ENCODE measurements at regions not wholly inside any gene's neighbourhood (a gene's known extent, or its start where the extent isn't known, plus 50 kb on each side); places are given as distances from the start of the nearest gene placed in this dataset.
"Not testable (repeated sequence)": the region's sequence is repeated elsewhere in the genome, so short reads cannot be mapped to it uniquely, and the experiment has no call there.

DNA sequence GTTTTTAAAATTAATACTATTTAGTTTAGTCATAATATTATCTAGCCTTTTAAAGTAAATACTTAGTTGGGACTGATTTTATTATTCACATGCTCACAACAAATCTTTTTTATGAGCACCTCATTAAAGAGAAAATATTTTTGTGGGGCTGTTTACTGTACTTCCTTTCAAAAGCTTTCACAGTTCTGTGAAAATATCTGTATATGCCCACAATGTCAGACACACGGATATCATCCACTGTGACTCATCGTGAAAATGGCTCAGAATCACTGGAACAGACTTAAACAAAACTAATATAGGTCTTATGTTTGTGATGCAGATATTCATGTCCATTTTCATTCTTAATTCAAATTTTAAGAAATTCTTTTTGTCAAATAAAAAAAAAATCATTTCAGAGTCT is 305.2 kb downstream of the RAB38 start:
- DNase-seq = no peak

GRCh38 chr11:87866951-87867350 is 308.3 kb downstream of the RAB38 start:
- DNase-seq = no peak

DNA sequence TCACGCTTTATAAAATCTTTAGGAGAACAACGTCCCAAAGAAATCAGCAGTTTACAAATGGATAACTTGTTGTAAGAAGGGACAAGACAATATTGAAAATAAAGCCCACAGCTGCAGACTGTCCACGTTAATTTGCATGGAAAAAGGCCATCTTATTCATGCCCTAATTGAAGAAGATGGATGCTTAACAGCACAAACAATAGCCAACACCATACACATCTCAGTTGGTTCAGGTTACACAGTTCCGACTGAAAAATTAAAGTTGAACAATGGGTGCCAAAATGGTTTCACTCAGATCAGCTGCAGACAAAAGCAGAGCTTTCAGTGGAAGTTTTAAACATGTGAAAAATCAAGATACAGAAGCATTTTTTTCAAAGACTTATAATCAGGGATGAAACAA is 314.2 kb downstream of the RAB38 start:
- no peak for DNase-seq

- DNase-seq = no peak
Measured at GRCh38 chr11:87859636-87860035, 315.6 kb downstream of the RAB38 start.

GRCh38 chr11:87851827-87852226 is 323.4 kb downstream of the RAB38 start:
- no peak for DNase-seq

DNA sequence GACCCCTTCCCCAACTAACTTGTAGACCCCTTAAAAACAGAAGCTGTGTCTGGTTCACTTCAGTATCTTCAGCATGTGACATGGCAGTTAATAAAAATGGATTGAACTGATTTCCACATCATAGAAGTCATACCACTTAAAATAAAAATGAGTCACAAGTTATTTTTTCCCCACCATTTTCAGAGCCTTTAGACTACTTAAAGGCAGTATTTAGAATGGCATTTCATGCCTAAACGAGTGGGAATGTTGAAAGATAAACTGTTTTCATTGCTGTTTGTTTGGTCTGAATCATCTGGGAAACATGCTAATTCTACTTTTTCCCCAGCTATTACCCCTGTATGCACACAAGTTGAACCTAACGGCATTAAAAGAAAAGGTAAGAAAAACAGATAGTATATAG is 324.0 kb downstream of the RAB38 start:
- DNase-seq = no peak

DNA sequence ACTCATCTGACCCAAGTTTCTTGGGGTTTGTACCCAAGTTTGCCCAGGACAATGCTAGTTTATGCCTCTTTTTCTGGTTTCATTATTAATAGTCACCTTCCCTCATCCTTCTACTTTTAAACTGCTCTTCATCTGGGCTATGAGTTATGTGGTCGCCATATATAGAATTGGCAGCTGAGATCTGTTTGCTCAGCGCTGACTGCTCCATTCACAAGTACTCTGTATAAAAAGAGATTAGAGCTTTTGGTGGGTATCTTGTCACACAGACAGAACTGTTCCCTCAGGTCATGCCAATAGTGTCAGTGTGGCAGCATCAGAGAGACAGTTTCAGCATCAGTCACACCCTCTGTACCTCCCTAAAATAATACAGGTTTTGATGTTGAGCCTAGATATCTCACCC is 326.0 kb downstream of the RAB38 start:
- no peak for DNase-seq

DNA sequence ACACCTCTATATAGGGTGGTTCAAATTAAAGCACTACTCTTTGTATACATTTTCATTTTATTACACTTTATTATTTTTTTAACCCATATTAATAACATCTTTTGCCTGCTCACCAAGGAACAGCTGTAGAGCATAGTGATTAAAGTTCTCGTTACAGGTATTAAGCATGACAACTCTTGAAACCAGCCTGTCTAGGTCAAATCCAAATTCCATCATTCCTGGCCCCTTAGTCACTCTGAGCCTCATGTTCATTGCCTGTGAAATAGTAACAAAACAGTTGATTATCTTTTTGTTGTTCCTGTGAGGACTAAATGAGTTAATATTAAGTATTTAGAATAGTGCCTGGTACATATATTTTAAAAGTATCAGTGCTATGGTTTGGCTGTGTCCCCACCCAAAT is 334.5 kb downstream of the RAB38 start:
- DNase-seq = no peak

GRCh38 chr11:87832211-87832610 is 343.0 kb downstream of the RAB38 start:
- no peak for DNase-seq

- DNase-seq = no peak
Measured at GRCh38 chr11:87820011-87820410, 355.2 kb downstream of the RAB38 start.

DNA sequence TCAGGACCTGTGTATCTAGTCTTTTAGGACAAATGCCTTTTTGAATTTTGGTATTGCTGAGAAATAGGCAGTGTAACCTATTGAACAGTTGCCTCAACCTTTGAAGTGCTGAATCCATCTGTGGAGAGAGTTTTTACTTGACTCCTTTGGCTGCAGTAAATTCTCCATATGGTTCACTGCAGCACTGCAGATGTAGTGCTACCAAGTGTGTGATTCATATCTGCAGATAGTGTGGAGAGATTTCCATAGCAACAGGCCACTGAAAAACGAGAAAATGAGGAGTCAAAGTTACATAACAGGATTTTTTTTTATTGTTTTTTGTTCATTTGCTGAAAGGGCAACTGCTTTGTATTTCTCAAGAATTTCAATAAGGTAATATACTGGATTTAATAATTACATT is 356.1 kb downstream of the RAB38 start:
- DNase-seq = no peak

- no peak for DNase-seq
Measured at GRCh38 chr11:87812571-87813365, 362.5 kb downstream of the RAB38 start.

DNA sequence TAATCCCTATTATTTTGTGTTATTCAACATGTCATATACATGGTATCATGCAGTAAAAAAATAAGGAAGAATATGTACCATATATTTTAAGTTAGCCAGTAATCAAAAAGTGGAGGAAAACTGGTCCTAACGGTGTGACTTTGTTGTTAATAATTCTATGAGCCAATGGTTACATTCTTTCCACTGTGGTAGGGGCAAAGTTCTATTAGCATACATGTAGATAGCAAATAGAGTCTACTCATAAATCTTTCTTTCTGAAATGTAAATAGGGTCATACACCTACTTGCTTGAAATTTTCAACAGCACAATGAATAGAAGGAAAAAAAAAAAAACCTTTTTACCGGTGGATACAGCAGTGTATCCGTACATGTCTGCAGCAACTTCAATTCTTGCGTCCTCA is 364.8 kb downstream of the RAB38 start:
- DNase-seq = no peak

DNA sequence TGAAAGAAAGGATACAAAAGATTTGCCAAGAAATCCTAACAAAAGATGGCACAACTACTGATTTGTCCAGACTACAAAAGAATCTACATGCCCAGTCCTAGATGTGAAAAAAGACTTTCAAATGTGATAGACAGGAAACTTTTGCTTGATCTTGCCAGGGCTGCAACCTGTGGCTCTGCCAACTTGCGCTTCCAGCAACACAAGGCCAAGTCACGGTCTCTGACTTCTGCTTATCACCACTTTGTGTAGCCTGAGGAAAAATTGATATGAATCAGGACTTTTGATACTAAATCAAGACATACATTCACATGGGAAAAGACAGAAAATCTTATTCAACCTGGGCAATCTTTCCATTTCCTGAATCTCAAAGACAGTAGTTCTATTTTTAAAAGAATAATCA is 366.0 kb downstream of the RAB38 start:
- no peak for DNase-seq

DNA sequence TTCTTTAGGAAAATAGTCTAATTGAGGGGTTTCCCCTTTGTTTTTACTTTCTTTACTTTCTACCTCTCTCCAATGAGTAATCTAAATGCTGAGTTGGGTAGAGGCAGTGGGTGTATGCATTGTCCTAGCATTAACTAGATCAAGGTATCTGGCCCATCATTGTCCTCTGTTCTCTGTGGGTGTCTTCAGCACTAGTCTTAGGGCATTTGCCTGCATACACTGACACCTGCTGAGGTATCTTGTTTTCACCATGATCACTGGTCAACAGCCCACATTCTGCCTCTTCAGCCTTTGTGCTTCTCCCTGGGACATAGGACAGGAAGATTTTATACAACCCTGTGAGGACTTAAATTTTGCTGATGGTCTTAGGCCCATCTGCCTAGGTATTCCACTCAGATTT is 371.1 kb downstream of the RAB38 start:
- DNase-seq = no peak

- no peak for DNase-seq
Measured at GRCh38 chr11:87803748-87804147, 371.5 kb downstream of the RAB38 start.

GRCh38 chr11:87784862-87785261 is 390.4 kb downstream of the RAB38 start:
- not testable (repeated sequence) for DNase-seq

- DNase-seq = no peak
Measured at GRCh38 chr11:87780068-87780413, 395.2 kb downstream of the RAB38 start.

DNA sequence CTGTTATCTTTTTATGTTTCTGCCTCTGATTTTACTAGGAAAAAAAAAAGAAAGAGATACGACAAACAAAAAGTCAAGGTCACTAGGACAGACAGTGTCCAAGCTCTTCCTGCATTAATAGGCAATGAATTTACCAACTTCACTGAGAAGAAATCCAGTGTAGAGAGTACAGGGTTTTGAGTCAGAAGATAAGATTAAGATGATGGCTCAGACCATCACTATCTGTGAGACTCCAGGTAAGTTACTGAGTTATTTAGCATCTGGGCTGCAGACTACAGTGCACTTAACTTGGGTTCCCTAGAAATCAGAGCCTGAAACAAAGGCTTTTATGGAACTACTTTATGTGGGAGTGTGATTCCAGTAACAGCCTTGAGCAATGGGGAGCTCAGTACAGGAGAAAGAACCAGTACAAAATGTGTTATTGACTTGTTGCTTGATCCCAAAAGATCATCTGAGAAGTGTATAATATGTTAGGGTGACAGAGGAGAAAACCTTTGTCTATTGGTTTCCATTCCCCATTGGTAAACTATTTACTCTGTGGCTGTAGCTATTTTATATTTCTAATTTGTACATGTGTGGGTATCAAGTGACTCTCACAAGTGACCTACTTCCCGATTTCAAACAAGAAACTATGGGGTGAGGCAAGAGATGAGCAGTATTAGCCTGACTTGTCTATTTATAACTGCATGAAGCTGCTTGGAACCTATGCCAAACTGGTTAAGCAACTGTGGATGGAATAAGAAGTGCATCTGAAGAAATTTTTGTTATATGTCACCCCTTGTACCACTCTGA is 395.8 kb downstream of the RAB38 start:
- DNase-seq = no peak

DNA sequence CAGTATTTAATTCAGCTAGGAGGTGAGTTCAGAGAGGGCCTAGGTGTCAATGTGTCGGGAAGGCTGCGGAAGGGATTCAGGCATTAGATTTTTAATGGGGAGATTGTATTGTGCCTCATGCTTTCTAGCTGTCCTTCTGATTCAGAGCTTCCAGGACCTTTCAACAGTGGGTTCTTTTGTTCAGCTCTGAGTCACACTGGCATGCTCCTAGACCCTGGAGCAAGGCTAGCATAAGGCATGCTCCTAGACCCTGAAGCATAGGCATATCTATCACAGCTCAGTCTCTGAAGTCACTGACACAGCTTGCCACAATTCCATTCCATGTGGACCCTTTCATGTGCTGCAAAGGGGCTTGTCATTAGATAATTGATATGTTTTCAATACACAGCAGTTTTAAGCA is 396.9 kb downstream of the RAB38 start:
- no peak for DNase-seq

DNA sequence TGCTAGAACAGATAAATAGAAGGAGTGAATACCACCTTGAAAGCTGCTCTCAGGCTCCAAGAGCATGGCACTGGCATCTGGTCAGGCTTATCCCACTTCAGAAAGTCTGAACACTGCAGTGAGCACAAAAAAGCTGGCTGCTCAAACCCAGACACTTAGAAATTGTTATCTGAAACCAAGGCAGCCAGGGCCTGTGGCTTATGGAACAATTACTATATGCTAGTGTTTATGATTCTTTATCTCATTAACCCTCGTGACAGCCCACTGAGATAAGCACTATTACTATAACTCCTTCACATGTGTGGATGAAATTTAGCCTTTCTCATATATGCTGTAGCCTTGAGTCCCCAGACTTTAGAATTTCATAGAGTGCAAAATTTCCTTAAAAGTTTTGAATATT is 400.2 kb downstream of the RAB38 start:
- no peak for DNase-seq

DNA sequence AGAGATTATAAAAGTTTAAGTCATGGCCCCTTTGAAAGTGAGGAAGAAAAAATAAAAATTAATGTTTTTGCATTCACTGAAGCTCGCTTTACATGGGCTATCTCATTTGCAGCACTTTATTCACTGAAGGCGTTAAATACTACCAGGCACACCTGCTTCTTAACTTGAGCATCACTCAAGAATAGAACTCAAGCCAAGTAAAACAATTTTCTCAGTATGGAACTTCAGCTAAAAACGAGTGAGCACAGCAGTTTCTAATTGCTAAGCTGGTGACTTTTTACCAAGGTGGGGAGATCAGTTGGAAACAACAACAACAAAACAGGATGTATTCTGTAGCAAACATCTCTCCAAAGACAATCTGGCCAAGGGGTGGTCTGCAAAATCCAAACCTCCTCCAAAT is 405.6 kb downstream of the RAB38 start:
- no peak for DNase-seq

DNA sequence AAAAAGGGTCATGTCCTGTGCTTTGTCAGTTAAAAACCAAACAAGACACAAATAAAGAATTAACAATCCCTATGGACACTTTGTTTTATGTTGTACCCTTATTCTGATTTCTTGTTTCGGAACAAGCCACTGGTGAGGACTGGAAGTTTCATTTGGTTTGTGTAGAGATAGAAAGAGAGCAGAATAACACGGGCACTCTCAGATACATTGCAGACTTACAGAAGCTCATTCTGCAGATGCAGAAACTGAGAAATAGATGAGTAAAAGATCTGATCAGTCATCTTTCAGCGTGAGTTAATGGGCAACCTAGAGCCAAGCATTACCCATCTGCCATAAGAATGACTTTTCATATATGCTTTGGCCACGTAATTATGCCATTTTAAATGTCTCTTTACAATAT is 407.6 kb downstream of the RAB38 start:
- no peak for DNase-seq

DNA sequence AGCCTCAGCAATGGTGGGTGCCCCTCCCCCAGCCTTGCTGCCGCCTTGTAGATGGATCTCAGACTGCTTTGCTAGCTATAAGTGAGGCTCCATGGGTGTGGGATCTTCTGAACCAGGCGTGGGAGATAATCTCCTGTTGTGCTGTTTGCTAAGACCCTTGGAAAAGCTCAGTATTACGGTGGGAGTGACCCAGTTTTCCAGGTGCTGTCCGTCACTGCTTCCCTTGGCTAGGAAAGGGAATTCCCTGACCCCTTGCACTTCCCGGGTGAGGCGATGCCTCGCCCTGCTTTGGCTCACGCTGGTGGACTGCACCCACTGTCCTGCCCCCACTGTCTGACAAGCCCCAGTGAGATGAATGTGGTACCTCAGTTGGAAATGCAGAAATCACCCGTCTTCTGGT is 411.2 kb downstream of the RAB38 start:
- not testable (repeated sequence) for DNase-seq

DNA sequence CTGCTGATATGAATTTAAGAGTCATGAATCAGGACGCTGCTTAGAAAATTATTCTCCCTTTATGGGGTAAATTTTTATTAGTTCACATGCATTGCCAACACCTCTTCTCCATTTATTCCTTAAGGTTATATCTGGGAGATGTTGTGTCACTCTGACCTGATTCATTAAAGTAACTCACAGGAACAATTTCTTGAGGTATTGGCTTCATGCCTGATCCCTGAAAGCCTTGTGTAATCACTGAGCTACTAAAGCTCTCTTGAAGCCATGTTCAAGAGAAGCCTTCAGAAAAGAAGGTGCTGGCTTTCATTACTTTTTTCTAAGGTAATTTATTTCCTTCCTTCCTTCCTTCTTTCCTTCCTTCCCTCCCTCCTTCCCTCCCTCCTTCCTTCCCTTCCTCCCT is 420.6 kb downstream of the RAB38 start:
- no peak for DNase-seq
